Neuron (in vitro differentiated cells): ENCODE measurements at regions not wholly inside any gene's neighbourhood (a gene's known extent, or its start where the extent isn't known, plus 50 kb on each side); places are given as distances from the start of the nearest gene placed in this dataset.

Experiments
- H2AFZ ChIP-seq: one replicate; pipeline ENCODE4 v1.6.1; 2013; ENCODE audit warnings: low read depth, mild to moderate bottlenecking, inconsistent platforms, low read length, moderate library complexity
- H3K27me3 ChIP-seq: one replicate; pipeline ENCODE4 v1.6.1; 2013; ENCODE audit warnings: low read length; ENCODE audit not compliant: insufficient read depth
- H3K36me3 ChIP-seq: one replicate; pipeline ENCODE4 v1.6.1; 2013; ENCODE audit warnings: low read length; ENCODE audit not compliant: insufficient read depth
- H3K4me1 ChIP-seq: one replicate; pipeline ENCODE4 v1.6.1; 2013; ENCODE audit warnings: low read length; ENCODE audit not compliant: insufficient read depth
- H3K4me3 ChIP-seq: 2 replicates; pipeline ENCODE4 v1.5.1; 2013; ENCODE audit warnings: mild to moderate bottlenecking, low read length, moderate library complexity
- H3K9me3 ChIP-seq: one replicate; pipeline ENCODE4 v1.6.1; 2013; ENCODE audit warnings: low read length

GRCh38 chr1:58976294-58976693 is 192.4 kb upstream of the JUN start:
- Histone ChIP-seq H2AFZ (no peak overlapping the region), H3K9me3 (no peaks in the 10 kb centered on the region), H3K27me3 (no peaks in the 10 kb centered on the region), H3K4me1 (peaks cover 2% of the 10 kb centered on the region), H3K36me3 (no peaks in the 10 kb centered on the region), H3K4me3 (no peak overlapping the region)

GRCh38 chr1:58977598-58977997 is 193.8 kb upstream of the JUN start:
- no peaks in the 10 kb centered on the region for H3K27me3 ChIP-seq
- no peak overlapping the region for H2AFZ ChIP-seq
- H3K4me3 ChIP-seq = no peak overlapping the region
- H3K4me1 ChIP-seq = peaks cover 5% of the 10 kb centered on the region
- H3K9me3 ChIP-seq = no peaks in the 10 kb centered on the region
- H3K36me3 ChIP-seq = no peaks in the 10 kb centered on the region

GRCh38 chr1:58978096-58978495 is 194.2 kb upstream of the JUN start:
- no peak overlapping the region for H2AFZ ChIP-seq
- H3K4me3 ChIP-seq = no peak overlapping the region
- no peaks in the 10 kb centered on the region for H3K9me3 ChIP-seq
- H3K36me3 ChIP-seq = no peaks in the 10 kb centered on the region
- H3K27me3 ChIP-seq = no peaks in the 10 kb centered on the region
- H3K4me1 ChIP-seq = peaks cover 5% of the 10 kb centered on the region

- H3K27me3 ChIP-seq = no peaks in the 10 kb centered on the region
- H3K4me3 ChIP-seq = no peak overlapping the region
- H2AFZ ChIP-seq = no peak overlapping the region
- H3K4me1 ChIP-seq = peaks cover 5% of the 10 kb centered on the region
- H3K9me3 ChIP-seq = no peaks in the 10 kb centered on the region
- no peaks in the 10 kb centered on the region for H3K36me3 ChIP-seq
Measured at GRCh38 chr1:58979086-58979485, 195.2 kb upstream of the JUN start.

- no peaks in the 10 kb centered on the region for H3K36me3 ChIP-seq
- H2AFZ ChIP-seq = no peak overlapping the region
- no peaks in the 10 kb centered on the region for H3K27me3 ChIP-seq
- peaks cover 5% of the 10 kb centered on the region for H3K4me1 ChIP-seq
- H3K9me3 ChIP-seq = no peaks in the 10 kb centered on the region
- no peak overlapping the region for H3K4me3 ChIP-seq
Measured at GRCh38 chr1:58979677-58980076, 195.8 kb upstream of the JUN start.

- Histone ChIP-seq H3K9me3 (no peaks in the 10 kb centered on the region), H3K36me3 (no peaks in the 10 kb centered on the region), H3K4me3 (no peak overlapping the region), H3K27me3 (no peaks in the 10 kb centered on the region), H3K4me1 (peaks cover 5% of the 10 kb centered on the region), H2AFZ (no peak overlapping the region)
Measured at GRCh38 chr1:58981392-58981791, 197.5 kb upstream of the JUN start.

- H3K4me3 ChIP-seq = no peak overlapping the region
- no peaks in the 10 kb centered on the region for H3K36me3 ChIP-seq
- no peaks in the 10 kb centered on the region for H3K27me3 ChIP-seq
- no peaks in the 10 kb centered on the region for H3K9me3 ChIP-seq
- no peak overlapping the region for H2AFZ ChIP-seq
- peaks cover 5% of the 10 kb centered on the region for H3K4me1 ChIP-seq
Measured at GRCh38 chr1:58982259-58982998, 198.6 kb upstream of the JUN start.

- Histone ChIP-seq H3K4me1 (peaks cover 5% of the 10 kb centered on the region), H2AFZ (no peak overlapping the region), H3K4me3 (no peak overlapping the region), H3K36me3 (no peaks in the 10 kb centered on the region), H3K9me3 (no peaks in the 10 kb centered on the region), H3K27me3 (no peaks in the 10 kb centered on the region)
Measured at GRCh38 chr1:58983162-58983561, 199.3 kb upstream of the JUN start.

GRCh38 chr1:58983633-58984245 is 199.9 kb upstream of the JUN start:
- Histone ChIP-seq H3K4me3 (no peak overlapping the region), H3K4me1 (peaks cover 5% of the 10 kb centered on the region), H3K9me3 (no peaks in the 10 kb centered on the region), H3K36me3 (no peaks in the 10 kb centered on the region), H2AFZ (no peak overlapping the region), H3K27me3 (no peaks in the 10 kb centered on the region)

- H3K36me3 ChIP-seq = no peaks in the 10 kb centered on the region
- H3K4me3 ChIP-seq = no peak overlapping the region
- H3K27me3 ChIP-seq = no peaks in the 10 kb centered on the region
- no peak overlapping the region for H2AFZ ChIP-seq
- no peaks in the 10 kb centered on the region for H3K4me1 ChIP-seq
- no peaks in the 10 kb centered on the region for H3K9me3 ChIP-seq
Measured at GRCh38 chr1:58986996-58987767, 203.3 kb upstream of the JUN start.

GRCh38 chr1:58988752-58989151 is 204.9 kb upstream of the JUN start:
- Histone ChIP-seq H3K36me3 (no peaks in the 10 kb centered on the region), H3K27me3 (no peaks in the 10 kb centered on the region), H3K9me3 (no peaks in the 10 kb centered on the region), H2AFZ (no peak overlapping the region), H3K4me1 (peaks cover 4% of the 10 kb centered on the region), H3K4me3 (no peak overlapping the region)

GRCh38 chr1:58989845-58990244 is 206.0 kb upstream of the JUN start:
- Histone ChIP-seq H2AFZ (no peak overlapping the region), H3K36me3 (no peaks in the 10 kb centered on the region), H3K9me3 (no peaks in the 10 kb centered on the region), H3K4me1 (peaks cover 4% of the 10 kb centered on the region), H3K4me3 (no peak overlapping the region), H3K27me3 (no peaks in the 10 kb centered on the region)

- Histone ChIP-seq H3K36me3 (no peaks in the 10 kb centered on the region), H3K4me1 (peaks cover 4% of the 10 kb centered on the region), H2AFZ (no peak overlapping the region), H3K9me3 (no peaks in the 10 kb centered on the region), H3K4me3 (no peak overlapping the region), H3K27me3 (no peaks in the 10 kb centered on the region)
Measured at GRCh38 chr1:58991305-58991704, 207.5 kb upstream of the JUN start.
